ENCODE measurements at regions not wholly inside any gene's neighbourhood (a gene's known extent, or its start where the extent isn't known, plus 50 kb on each side); places are given as distances from the start of the nearest gene placed in this dataset.
A peak's percentile ranks its signal among the peaks of the same experiment; 100 is the strongest.

DNA sequence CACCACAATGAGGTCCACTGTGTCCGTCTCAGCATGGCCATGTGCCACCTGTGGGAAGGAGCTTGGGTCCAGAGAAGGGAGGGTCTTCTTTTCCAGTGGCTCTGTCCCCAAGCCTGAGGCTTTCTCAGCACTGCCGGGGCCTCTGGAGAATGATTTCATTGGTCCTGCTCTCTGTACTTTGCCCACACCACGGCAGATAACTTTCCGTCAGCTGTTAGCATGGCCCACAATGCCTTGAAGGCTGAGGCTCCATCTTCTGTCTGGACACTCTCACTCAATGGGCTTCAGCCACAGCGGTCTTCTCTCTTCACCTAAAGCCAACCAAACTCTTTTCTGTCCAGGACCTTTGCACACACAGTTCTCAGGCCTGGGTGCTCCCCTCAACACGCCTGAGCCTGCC lies 192.5 kb downstream of the CXCL12 start:
- DNase-seq (ENCODE audit: extremely low read depth in 1 of 11, low read depth in 9 of 11, low spot score in 4 of 11): no peak

DNA sequence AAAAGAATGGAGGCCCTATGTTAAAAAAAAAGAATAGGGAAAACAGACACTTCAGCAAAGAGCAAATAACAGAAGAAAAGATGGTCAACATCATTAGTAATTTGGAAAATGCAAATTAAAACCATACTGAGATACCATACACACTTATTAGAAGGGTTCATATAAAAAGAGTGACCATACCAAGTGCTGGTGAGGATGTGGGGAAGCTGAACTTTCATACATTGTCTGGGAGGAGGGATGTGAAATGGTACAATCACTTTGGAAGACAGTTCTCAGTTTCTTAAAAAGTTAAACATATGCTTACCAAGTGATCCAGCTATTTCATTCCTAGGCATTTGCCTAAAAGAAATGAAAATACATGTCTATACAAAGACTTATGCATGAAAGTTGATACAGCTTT lies 194.4 kb downstream of the CXCL12 start:
- no peak for DNase-seq (ENCODE audit: extremely low read depth in 1 of 11, low read depth in 9 of 11, low spot score in 4 of 11)

DNA sequence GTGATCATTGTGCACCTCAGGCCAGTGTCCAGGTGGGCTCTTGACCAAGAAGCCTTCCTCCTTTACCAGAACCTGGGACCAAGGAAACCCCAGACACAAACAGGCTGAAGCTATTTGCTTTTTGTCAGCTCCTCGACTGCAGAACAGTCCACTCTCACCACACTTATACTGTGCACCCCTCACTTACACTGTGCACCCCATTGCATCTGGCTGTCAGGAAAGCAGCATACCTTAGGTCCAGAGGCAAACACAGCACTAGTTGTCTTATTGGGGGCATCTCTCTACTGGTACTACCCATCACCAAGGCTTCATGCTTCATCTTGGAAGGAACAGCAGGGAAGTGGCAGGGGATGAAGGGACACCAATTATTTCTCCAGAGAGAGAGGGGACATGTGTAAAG lies 198.1 kb downstream of the CXCL12 start:
- DNase-seq (ENCODE audit: extremely low read depth in 1 of 11, low read depth in 9 of 11, low spot score in 4 of 11): no peak

DNA sequence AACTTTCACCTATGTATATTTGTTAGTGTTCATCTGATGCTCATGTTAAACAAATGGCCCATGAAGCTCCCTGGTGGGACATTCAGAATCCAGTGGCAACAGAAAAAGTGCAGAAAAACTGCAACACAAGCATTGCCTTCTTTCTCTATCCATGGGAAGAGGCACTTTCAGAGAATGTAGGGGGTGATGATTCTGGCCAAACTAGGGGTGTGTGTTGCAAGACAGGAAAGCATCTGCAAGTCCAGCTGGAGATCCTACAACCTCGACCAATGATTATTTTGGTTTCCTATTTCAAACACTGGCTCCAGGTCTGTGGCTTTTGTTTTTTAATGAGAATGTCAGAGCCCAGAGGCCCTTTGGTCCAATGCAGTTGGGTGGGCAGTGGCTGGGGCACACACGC lies 198.7 kb downstream of the CXCL12 start:
- DNase-seq (ENCODE audit: extremely low read depth in 1 of 11, low read depth in 9 of 11, low spot score in 4 of 11): no peak

DNA sequence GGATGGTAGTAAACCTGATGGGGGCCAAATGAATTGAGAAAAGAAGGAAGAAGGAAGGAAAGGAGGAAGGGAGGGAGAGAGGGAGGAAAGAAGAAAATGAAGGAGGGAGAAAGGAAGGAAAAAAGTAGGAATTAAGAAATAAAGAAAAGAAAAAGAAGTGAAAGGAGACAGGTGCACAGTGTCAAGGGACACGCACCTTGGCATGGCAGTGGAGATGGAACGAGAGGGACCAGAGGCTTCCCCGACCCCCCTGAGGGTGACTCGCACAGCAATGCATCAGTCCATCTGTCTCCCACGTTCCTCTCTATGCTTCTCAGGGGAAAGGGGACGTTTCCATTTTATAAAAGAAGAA lies 199.6 kb downstream of the CXCL12 start:
- DNase-seq (ENCODE audit: extremely low read depth in 1 of 11, low read depth in 9 of 11, low spot score in 4 of 11): no peak

DNA sequence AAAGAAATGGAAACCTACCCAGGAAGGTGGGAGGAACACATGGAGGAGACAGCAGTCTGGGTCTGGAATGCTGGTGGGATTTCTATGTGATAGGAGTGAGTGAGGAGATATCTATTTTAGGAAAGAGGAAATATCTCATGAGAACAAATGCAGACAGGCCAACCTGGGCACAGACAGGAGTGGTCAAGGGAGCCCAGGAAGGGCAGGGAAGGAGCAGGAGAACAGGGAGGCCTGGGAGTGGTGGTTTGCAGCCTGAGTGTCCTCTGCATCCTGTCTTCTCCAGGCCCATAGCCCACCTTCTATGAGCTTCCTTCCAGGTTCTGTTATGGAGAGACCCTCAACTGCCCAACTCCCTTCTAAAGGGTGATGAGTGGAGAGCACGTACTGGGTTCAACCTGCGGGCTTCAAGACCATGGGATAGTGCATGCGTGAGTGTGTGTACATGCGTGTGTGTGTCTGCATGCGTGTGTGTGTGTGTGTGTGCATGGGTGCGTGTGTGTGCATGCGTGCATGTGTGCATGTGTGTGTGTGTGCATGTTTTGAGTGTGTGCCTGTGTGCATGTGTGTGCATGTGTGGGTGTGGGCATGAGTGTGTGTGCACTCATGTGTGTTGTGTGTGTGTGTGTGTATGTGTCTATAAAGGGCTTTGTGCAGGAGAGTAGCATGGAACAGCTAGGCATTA lies 200.1 kb downstream of the CXCL12 start:
- no peak for DNase-seq (ENCODE audit: extremely low read depth in 1 of 11, low read depth in 9 of 11, low spot score in 4 of 11)

DNA sequence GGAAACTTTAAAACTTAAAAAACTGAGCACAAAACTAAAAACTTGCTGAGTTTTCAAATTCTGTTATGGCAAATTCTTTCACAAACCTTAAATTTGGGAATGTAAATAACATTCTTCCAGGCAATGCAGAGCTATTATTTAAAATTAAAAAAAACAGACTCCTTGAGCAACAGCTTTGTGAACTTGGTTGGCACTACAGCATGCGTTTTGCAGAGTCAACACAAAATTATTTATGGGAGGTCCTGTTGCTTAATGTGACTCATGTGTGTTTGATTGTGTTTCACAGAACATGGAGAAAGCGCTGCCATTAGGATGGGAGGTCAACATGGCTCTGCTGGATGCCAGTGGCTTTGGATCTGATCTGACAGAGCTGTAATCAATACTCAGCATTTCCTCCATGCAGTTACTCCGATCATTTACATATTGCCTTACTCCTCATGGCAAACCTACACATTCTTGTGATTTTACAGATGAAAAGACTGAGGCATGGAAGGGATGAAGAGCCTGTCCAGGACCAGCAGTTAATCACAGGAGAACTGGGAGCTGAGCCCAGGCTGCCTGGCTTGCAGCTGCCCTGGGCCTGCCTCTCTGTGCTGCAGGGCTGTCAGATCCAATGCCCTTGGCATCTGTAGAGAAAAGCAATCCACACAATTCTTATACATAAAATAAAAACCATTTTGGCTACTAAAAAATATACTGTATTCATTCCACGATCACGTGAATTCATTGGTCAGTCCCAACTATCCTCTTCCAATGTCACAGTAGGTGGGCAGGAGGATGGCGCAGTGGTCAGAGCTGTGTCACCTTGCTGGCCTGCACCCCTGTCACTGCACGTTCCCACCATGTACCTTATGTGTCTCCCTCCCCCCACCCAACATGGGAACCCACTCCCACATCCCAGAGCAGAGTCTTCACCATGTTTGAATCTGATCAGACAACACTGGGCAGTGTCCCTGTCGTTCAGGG lies 200.9 kb downstream of the CXCL12 start:
- DNase-seq (ENCODE audit: extremely low read depth in 1 of 11, low read depth in 9 of 11, low spot score in 4 of 11): no peak

DNA sequence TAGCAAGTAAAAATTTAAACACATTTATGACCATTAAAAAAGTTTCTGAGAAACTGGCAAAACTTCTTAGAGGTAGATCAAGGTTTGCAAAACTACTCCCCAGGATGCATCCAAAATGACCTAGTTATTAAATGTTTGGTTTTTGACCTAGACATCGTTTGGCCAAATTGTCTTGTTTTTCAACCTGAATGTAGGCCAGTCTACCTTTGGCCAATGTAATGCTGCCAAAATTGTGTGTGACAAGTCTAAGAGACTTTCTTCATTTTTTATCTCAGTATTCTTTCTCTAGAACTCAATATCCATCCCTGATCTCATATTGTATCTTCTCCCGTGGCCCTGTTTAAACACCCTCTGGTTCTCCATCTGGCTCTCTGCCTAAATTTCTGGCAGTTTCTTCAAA lies 202.0 kb downstream of the CXCL12 start:
- no peak for DNase-seq (ENCODE audit: extremely low read depth in 1 of 11, low read depth in 9 of 11, low spot score in 4 of 11)

DNA sequence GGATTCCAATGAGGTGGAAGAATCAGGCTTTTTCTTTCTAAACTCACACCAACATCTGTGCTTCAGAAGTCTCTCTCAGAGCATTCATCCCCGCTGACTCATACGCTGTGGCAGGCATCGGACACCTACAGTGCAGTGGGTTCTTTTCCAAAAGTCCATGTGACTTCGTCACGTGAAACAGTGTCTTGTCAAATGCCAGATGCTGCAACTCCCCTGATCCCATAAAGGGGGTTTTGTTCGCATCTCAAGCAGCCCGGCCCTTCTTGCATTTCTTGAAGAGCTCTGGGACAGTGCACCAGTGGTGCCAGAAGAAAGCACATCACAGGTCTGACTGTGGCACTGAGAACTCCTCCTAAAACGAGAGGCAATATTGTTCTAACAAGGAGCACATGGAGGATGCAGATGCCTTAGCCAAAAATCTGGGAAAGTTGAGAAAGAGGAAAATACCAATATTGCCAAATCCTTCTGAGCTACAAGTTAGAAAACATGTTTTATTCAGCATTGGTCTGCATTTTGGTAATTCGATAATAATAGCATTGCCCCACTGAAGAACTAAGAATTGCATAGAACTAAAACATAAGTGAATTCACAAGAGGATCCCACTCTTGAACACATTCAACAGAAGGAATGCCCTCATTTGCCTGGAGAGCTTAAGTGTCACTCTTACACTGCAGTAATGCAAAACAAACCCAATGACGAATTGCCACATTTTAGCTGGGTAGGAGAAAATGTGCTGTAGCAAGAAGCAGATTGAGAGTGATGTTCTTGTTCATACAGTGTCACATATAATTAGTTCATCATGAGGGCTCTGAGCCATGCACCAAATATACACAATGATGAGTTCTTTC lies 204.4 kb downstream of the CXCL12 start:
- DNase-seq (ENCODE audit: extremely low read depth in 1 of 11, low read depth in 9 of 11, low spot score in 4 of 11): no peak

DNA sequence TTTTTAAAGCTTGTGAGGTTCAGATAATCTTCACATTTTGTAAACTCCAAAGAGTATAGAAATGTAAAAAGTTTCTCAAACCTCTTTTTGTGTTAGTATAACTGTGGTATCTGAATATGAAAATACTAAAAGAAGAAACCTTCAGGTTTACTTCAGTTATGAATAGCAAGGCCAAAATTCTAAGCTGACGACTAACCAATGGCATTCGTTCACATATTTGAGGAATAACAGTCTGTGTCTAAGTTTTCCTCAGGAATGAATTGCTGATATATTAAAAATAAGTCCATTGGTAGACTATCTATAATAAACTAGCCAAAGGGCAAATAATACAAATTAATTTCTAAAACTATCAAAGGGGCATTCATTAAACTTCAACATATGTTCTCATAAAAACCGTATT lies 206.0 kb downstream of the CXCL12 start:
- no peak for DNase-seq (ENCODE audit: extremely low read depth in 1 of 11, low read depth in 9 of 11, low spot score in 4 of 11)

DNA sequence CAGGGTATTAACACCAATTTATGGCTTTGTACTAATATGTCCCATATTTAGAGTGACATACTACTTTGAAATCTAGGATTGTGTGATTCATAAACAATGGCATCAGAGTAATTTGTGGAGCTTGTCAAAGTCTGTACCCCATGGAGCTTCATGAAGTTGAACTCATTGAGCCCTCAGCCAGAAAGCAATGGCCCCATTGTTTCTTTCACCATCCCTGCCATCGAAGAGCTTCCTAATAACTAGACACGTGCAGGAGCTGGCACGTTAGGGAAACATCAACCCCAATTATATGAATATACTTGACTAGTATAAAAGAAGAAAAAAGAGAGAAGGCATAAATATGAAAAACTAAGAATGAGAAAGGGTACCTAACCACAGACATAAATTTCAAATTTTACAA lies 206.6 kb downstream of the CXCL12 start:
- no peak for DNase-seq (ENCODE audit: extremely low read depth in 1 of 11, low read depth in 9 of 11, low spot score in 4 of 11)

DNA sequence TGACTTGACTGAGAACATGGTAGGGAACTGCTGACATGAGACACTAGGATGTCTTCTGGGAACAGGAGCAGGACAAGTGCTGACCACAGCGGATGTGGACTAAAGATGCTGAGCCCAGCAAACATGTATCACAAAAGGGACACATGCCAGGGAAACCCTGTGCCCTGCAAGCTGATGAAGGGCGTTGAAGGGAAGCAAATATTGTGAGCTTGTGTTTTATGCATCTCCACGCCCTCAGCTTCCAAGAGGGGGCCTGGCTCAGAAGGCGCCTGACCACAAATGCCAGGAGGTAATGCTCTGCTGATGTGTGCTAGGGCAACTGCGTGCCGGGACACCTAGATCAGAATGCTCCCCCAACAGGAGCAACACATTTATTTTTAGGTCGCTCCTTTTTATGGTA lies 207.3 kb downstream of the CXCL12 start:
- DNase-seq (ENCODE audit: extremely low read depth in 1 of 11, low read depth in 9 of 11, low spot score in 4 of 11): no peak

DNA sequence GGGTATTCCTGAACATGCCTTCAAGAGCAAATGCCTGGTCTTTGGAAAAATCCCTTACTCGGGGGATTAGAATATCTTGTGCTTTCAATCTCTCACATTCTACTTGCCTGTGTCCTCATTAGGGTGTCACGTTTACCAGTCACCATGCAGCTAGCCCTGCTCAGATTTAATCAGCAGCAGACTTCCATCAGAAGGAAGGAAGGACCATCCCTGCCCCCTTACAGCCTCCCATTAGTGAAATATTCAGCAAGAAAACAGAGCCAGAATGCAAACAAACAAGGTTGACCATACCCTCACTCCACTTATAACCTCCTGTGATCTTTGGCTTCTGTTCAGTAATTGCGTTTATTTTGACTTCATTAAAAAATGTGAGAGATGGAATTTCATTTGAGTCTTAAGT lies 208.6 kb downstream of the CXCL12 start:
- DNase-seq (ENCODE audit: extremely low read depth in 1 of 11, low read depth in 9 of 11, low spot score in 4 of 11): no peak

DNA sequence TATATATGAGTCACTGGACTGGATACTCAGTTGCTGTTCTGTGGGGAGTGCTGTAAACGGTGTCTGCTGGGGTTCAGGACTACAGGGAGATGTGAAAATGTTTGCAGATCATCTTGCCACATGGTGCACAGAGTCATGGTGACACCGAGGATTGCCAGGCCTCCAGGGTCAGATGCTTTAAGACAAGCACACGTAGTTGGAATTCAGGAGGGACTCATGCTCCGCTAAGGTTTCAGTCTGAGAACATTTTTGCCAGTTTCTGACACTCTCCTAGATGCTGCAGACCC lies 211.3 kb downstream of the CXCL12 start:
- DNase-seq (ENCODE audit: extremely low read depth in 1 of 11, low read depth in 9 of 11, low spot score in 4 of 11): no peak

DNA sequence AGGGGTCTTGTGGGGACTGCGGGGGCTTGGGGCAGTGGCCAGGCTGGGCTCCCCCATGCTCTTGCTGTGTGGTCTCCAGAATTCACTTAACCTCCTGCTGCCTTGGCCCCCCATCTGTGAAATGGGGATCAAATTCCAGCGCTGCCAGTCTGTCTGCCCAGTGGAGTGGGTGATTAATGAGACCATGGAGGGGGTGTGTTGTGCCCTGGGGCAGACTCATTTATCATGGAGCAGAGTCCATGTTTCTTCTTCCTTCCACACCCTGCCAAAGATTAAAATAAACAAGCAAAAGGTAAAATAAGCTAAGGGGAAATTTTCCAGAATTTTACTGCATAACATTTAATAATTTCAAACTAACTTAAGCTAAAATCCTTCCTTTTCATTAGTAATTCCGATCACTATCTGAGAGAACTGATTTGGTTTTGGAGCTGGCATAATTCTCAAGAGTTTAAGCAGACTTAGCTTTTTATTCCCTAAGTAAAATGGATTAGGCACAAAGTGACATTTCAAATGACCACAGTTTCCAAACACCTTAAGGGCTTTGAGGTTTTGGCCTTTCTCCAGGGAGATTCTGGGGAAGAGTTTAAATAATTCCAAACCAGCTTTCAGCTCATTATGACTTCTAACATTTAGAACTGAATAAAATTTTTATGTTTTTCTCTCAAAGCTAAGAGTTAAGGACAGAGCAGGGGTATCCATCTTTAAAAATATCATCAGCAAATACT lies 211.9 kb downstream of the CXCL12 start:
- peak in 1 of 11 donors; percentile 16 for DNase-seq (ENCODE audit: extremely low read depth in 1 of 11, low read depth in 9 of 11, low spot score in 4 of 11)

DNA sequence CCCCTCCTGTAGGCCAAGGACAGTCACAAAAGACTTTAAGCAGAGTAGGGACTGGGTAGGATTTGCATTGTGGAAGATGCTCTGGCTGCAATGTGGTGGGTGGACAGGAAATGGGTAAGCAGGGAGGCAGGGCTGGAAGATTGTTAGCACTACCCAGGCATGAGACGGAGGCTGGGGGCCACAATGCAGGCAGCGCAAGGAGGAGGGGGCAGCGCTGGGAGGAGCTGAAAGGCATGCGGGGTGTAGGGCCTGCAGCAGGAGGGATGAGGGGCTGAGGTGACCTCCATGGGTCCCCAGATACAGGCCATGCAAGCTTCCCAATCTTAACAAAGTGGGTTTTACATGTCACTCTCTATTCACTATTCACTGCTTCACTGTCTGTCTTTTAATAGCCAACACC lies 213.1 kb downstream of the CXCL12 start:
- no peak for DNase-seq (ENCODE audit: extremely low read depth in 1 of 11, low read depth in 9 of 11, low spot score in 4 of 11)

DNA sequence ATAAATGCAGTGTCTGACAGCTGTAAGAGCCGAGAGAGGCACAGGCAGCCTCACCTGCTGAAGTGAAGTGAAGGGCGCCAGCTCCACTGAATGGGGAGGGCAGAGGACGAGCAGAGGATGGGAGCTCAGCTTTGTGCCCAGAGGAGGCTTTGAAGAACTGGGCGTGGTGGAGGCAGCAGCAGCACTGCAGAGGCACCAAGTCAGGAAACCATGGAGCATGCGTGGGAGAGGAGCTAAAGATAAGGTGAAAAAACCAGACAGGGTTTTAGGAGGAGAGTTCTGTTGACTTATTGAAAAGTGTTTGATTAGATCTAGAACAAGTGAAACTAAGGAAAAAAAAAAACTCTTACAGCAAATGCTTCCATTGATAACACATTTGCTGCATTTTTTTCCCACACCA lies 216.4 kb downstream of the CXCL12 start:
- DNase-seq (ENCODE audit: extremely low read depth in 1 of 11, low read depth in 9 of 11, low spot score in 4 of 11): no peak

DNA sequence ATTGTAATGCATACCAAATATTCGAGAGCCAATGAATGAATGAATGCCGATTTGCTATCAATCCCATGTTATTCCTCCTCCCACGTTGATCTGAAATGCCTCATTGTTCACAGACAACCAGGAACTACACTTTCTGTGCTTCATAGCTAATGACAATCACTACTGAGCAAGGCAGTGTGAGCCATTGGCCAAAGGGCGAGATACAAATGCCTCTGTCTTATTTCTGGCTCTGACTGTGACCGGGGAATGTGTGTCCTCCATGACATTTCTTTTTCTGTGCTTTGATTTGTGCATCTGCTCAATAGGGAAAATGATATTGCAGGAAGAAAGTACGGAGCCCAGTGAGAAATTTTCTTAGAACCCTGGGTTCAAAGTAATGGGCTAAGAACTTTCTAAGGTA lies 217.1 kb downstream of the CXCL12 start:
- DNase-seq (ENCODE audit: extremely low read depth in 1 of 11, low read depth in 9 of 11, low spot score in 4 of 11): no peak

DNA sequence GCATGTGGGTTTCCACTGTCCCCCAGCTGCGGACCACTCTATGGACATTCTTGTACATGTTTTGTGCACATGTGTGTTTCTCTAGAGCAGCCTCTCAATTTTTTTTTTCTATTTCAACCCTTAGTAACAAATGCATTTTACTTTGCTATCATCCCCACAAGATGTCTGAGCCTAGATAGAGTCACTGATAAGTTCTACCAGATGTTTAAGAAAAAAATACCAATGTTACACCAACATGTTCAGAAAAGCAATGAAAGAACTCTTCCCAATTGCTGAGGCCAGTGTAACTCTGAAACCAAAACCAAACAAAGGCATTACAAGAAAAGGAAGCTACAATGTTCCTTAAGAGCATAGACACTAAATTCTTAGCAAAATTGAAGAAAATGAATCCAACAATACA lies 218.5 kb downstream of the CXCL12 start:
- no peak for DNase-seq (ENCODE audit: extremely low read depth in 1 of 11, low read depth in 9 of 11, low spot score in 4 of 11)

All from renal cortex interstitium (tissue), 11 donors.